Heart left ventricle (tissue), 16 donors: ENCODE measurements at regions not wholly inside any gene's neighbourhood (a gene's known extent, or its start where the extent isn't known, plus 50 kb on each side); places are given as distances from the start of the nearest gene placed in this dataset.

ENCODE experiments used
- ATAC-seq, 4 donors: fragments of 200-7000 bp; cut with Tn5 transposase; one replicate each; pipeline ENCODE4 v1.9.1; 2020 to 2022; ENCODE audit warnings: moderate library complexity in 4 of 4, mild to moderate bottlenecking in 3 of 4, moderate number of reproducible peaks in 1 of 4
- DNase-seq, 5 donors: peaks; one replicate each; pipeline ENCODE4 v3.0.0-alpha.2; 2020
- H3K27ac ChIP-seq, 12 donors: fragments of 200-600 bp; sonication (generic) in 4 of 12; one replicate each; pipeline versions ENCODE4 v1.5.0 to v1.8.0; 2016 to 2022; ENCODE audit warnings: mild to moderate bottlenecking in 2 of 12
- H3K27me3 ChIP-seq, 9 donors: fragments of 200-600 bp; sonication (generic) in 2 of 9; one replicate each; pipeline versions ENCODE4 v1.5.1 to v1.8.0; 2016 to 2022; ENCODE audit warnings: mild to moderate bottlenecking in 3 of 9
- H3K36me3 ChIP-seq, 9 donors: fragments of 200-600 bp; sonication (generic) in 2 of 9; one replicate each; pipeline versions ENCODE4 v1.5.0 to v1.8.0; 2018 to 2022; ENCODE audit warnings: mild to moderate bottlenecking in 2 of 9
- H3K4me1 ChIP-seq, 12 donors: fragments of 200-600 bp; sonication (generic) in 4 of 12; one replicate each; pipeline versions ENCODE4 v1.5.0 to v1.8.0; 2016 to 2022; ENCODE audit warnings: mild to moderate bottlenecking in 3 of 12
- H3K4me3 ChIP-seq, 12 donors: fragments of 200-600 bp; sonication (generic) in 4 of 12; one replicate each; pipeline versions ENCODE4 v1.5.0 to v1.8.0; 2017 to 2022; ENCODE audit warnings: mild to moderate bottlenecking in 9 of 12, moderate library complexity in 4 of 12
- H3K9me3 ChIP-seq, 12 donors: fragments of 200-600 bp; sonication (generic) in 4 of 12; one replicate each; pipeline versions ENCODE4 v1.5.0 to v1.8.0; 2016 to 2022; ENCODE audit warnings: mild to moderate bottlenecking in 1 of 12
- CTCF ChIP-seq, 12 donors: fragments of 200-600 bp; sonication (generic) in 4 of 12; IDR thresholded peaks; one replicate each; pipeline versions ENCODE4 v1.5.0 to v1.8.0; 2018 to 2022; ENCODE audit warnings: antibody characterized with exemption in 12 of 12, mild to moderate bottlenecking in 5 of 12
- POLR2A ChIP-seq, 2 donors: fragments of 450-650 bp; IDR thresholded peaks; one replicate each; pipeline ENCODE4 v1.6.1; 2017; ENCODE audit warnings: antibody characterized with exemption in 2 of 2, mild to moderate bottlenecking in 2 of 2, moderate library complexity in 2 of 2
- WGBS, 4 donors: extraction: QIAGEN DNeasy Blood & Tissue Kit in 2 of 4; methylation state at CpG; one replicate each; pipeline versions ENCODE4 v1.1.5 to v1.1.7; 2013 to 2018; 5-methylcytosine and 5-hydroxymethylcytosine counted together
- intact Hi-C, 10 donors: fragments of 100-400 bp; cut with DNase I; formaldehyde crosslinking; loops; one replicate each; pipeline versions ENCODE4 v1.11.1 to v1.14.2; 2022
- donor health status: ischemic (EF 13 %, LVEDD 7.1; RV severe dilation, severe dysfunction).
- donor health status: healthy with polysubstance abuse.
- donor health status: DM: no; HTN: yes; CAD: no.
- donor health status: DM: no; HTN: no; CAD: no.
- donor health status: ischemic (EF 25% LVEDD 6.9; RV normal size, moderate dysfunction).
- donor health status: ischemic (EF 25% LVEDD 5.7; RV mildly dilated, moderate dysfunction).
- donor health status: healthy.
- donor health status: DM: yes; HTN: yes; CAD: no.
- donor health status: ischemic (EF 35%, LVEDD 5.7; RV mildly dilated, moderate dysfunction).
- donor health status: nonischemic (EF 11% LVEDD 7.7; RV severe dilation, severe dysfunction).
- donor health status: DM: yes; HTN: yes; CAD: no.
- donor health status: PGD.
- donor health status: ischemic (EF 29% LVEDD 5.4; RV normal size, mild dysfunction).
- donor health status: nonischemic (EF 23%, LVEDD 6.1; RV moderate dilation, normal function).

DNA sequence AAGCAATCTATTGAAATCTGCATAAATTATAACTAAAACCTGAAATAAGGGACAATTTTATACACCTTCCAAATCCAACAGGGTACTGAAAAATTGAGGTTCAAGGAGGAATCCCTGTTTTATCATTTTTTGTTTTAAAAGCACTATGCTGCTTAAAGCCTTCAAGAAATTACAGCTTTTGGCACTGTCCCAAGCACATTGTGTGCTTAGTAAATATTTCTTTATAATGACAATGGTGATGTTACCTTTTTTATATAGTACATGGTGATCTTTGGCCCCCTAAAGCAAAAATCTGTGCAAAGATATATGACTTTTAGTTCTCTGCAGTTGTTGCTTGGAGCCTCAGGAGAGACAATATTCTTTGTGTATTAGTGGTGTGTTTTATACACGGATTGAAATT, 71.6 kb upstream of the EFEMP1 start:
- intact Hi-C loops = no loop called here
- H3K27me3 ChIP-seq = no peaks in the 10 kb centered on the region
- 76 to 81% (median 77%) methylated on average over 1 of the region's 1 CpG for WGBS, 4 donors
- H3K27ac ChIP-seq = no peak overlapping the region
- DNase-seq (no peak), ATAC-seq (no peak)
- TF ChIP-seq POLR2A (IDR thresholded peaks at IDR 0.05) = no peak
- no peak for TF ChIP-seq CTCF (IDR thresholded peaks at IDR 0.05)
- H3K4me3 ChIP-seq = no peak overlapping the region
- no peaks in the 10 kb centered on the region for H3K36me3 ChIP-seq
- no peaks in the 10 kb centered on the region for H3K9me3 ChIP-seq
- H3K4me1 ChIP-seq = peaks cover 0 to 5% (median 0%) of the 10 kb centered on the region in 12 donors

DNA sequence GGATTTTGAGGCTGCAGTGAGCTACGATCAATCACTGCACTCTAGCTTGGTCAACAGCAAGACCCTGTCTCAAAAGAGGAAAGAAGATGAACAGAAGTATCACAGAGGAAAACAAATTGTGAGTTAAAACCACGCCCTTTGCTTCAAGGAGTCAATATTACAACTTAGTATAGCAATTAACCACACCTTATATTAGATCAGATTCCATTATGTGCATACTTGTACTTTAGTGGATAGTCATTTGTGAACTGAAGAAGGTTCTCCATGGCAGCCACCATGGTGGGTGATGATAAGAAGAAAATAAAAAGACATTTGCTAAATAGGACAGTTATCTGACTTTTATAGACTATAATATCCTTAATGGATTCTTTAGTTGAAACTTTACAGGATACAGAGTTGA, 72.3 kb upstream of the EFEMP1 start:
- Histone ChIP-seq H3K36me3 (no peaks in the 10 kb centered on the region), H3K27me3 (no peaks in the 10 kb centered on the region), H3K9me3 (no peaks in the 10 kb centered on the region), H3K4me3 (no peak overlapping the region), H3K4me1 (peaks cover 0 to 5% (median 0%) of the 10 kb centered on the region in 12 donors), H3K27ac (no peak overlapping the region)
- intact Hi-C loops = no loop called here
- ATAC-seq (no peak), DNase-seq (no peak)
- WGBS, 4 donors = 71 to 83% (median 75%) methylated on average over 2 of the region's 2 CpGs
- TF ChIP-seq POLR2A (IDR thresholded peaks at IDR 0.05) = no peak
- TF ChIP-seq CTCF (IDR thresholded peaks at IDR 0.05) = no peak

GRCh38 chr2:55999231-55999630, 75.6 kb upstream of the EFEMP1 start:
- TF ChIP-seq POLR2A (IDR thresholded peaks at IDR 0.05) (no peak), CTCF (IDR thresholded peaks at IDR 0.05) (no peak)
- Histone ChIP-seq H3K36me3 (no peaks in the 10 kb centered on the region), H3K9me3 (no peaks in the 10 kb centered on the region), H3K27me3 (no peaks in the 10 kb centered on the region), H3K4me1 (peaks cover 0 to 2% (median 0%) of the 10 kb centered on the region in 12 donors), H3K27ac (peak overlapping the region in 2 of 12 donors; percentile 30 to 45), H3K4me3 (no peak overlapping the region)
- DNase-seq (no peak), ATAC-seq (peak in 2 of 4 donors; percentile 39 to 42)
- intact Hi-C loops = no loop called here

GRCh38 chr2:55999790-56000189, 76.2 kb upstream of the EFEMP1 start:
- Histone ChIP-seq H3K4me3 (no peak overlapping the region), H3K27ac (peak overlapping the region in 2 of 12 donors; percentile 29 to 45), H3K36me3 (no peaks in the 10 kb centered on the region), H3K27me3 (no peaks in the 10 kb centered on the region), H3K9me3 (no peaks in the 10 kb centered on the region), H3K4me1 (peaks cover 0 to 2% (median 0%) of the 10 kb centered on the region in 12 donors)
- intact Hi-C loops = no loop called here
- ATAC-seq = peak in 1 of 4 donors; percentile 28
- WGBS, 4 donors = 52 to 57% (median 55%) methylated on average over 2 of the region's 2 CpGs
- TF ChIP-seq CTCF (IDR thresholded peaks at IDR 0.05) (no peak), POLR2A (IDR thresholded peaks at IDR 0.05) (no peak)
- no peak for DNase-seq
